ENCODE measurements at regions not wholly inside any gene's neighbourhood (a gene's known extent, or its start where the extent isn't known, plus 50 kb on each side); places are given as distances from the start of the nearest gene placed in this dataset.
"Not testable (repeated sequence)": the region's sequence is repeated elsewhere in the genome, so short reads cannot be mapped to it uniquely, and the experiment has no call there.

DNA sequence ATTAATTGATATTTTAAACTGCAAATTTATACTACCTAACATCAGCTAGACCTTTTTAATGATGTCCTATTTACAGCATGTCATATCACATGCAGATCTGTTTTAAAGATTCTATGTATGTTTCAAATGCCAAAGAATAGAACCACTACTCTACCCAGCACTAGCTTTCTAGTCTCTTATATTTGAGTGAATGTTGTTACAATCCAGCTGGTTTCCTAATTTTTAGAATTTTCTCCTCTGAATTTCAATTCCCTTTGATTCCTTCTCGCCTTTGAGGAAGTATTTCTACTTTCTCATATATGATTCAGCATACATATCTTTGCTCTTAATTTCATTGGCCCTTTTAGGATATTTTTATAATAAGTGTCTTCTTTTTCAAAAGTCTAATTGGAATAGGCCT lies 841.9 kb downstream of the TMTC2 start:
- peaks cover 0 to 2% (median 0%) of the 10 kb centered on the region in 4 donors for H3K4me1 Mint-ChIP-seq
- peaks cover 0 to 25% (median 7%) of the 10 kb centered on the region in 9 donors for H3K9me3 Mint-ChIP-seq
- no peak overlapping the region for H3K4me3 Mint-ChIP-seq
- no peaks in the 10 kb centered on the region for H3K27me3 Mint-ChIP-seq
- POLR2A ChIA-PET, result no interaction called here
- H3K27ac Mint-ChIP-seq, result no peak overlapping the region
- no peaks in the 10 kb centered on the region for H3K36me3 Mint-ChIP-seq
- DNase-seq (no peak), ATAC-seq (no peak)

DNA sequence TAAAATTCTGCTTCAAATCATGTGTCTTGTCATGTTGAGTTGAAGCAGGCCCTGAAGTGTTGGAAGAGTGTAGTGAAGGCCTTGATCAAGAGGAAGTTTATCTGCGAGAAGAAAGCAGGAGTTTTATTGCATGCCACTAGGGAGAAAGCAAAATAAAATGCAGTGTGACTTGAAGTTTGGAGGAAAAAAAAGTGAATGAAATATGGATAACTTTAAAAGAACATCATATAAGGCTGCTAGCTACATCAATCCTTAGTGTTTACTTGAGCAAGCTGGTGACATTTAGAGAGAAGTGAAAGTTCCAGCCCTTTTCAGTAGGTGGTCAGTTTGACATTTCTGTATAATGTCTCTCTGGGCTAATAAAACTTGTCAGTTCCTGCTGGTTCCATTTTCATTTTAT lies 841.1 kb downstream of the TMTC2 start:
- DNase-seq, result no peak
- no peak overlapping the region for H3K4me3 Mint-ChIP-seq
- H3K27me3 Mint-ChIP-seq, result no peaks in the 10 kb centered on the region
- peaks cover 0 to 2% (median 0%) of the 10 kb centered on the region in 4 donors for H3K4me1 Mint-ChIP-seq
- no peak for ATAC-seq
- POLR2A ChIA-PET, result no interaction called here
- H3K27ac Mint-ChIP-seq, result no peak overlapping the region
- no peaks in the 10 kb centered on the region for H3K36me3 Mint-ChIP-seq
- H3K9me3 Mint-ChIP-seq, result peaks cover 0 to 33% (median 8%) of the 10 kb centered on the region in 9 donors

DNA sequence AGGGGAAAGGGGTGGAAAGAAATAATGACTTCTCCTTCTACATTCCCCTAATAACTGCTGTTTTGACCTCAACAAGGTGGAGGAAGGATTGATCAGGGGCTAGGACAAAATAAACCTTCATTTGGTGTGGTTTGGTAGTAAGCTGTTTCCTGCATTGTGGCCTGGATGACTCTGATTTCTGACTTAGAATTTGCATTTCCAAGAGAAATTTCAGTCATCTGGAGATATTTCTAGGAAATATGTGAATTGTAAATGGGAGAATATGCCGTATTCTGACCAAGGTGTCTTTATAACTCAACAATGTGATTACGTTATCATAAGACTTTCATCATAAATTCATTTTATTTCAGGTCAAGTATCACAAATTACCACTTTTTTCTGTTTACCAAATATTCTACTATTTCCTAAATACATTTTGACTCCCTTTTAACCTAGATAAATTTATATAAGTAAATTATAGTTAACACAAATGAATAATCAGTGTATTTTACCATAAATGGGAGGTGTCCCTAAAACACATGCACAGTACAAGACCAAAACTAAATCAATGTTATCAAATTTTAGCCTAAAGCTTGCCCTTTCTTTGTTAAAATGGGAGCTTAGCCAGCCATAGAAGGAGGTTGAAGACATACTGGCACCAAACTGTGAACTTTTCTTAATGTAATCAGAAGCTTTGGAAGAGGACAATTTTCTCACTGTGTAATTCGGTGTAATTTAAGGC lies 828.8 kb downstream of the TMTC2 start:
- Mint-ChIP-seq H3K4me3 (no peak overlapping the region), H3K27me3 (no peaks in the 10 kb centered on the region), H3K36me3 (no peaks in the 10 kb centered on the region), H3K9me3 (peaks cover 0 to 5% (median 0%) of the 10 kb centered on the region in 9 donors), H3K4me1 (no peaks in the 10 kb centered on the region), H3K27ac (no peak overlapping the region)
- ATAC-seq (no peak), DNase-seq (no peak)
- POLR2A ChIA-PET, result no interaction called here

DNA sequence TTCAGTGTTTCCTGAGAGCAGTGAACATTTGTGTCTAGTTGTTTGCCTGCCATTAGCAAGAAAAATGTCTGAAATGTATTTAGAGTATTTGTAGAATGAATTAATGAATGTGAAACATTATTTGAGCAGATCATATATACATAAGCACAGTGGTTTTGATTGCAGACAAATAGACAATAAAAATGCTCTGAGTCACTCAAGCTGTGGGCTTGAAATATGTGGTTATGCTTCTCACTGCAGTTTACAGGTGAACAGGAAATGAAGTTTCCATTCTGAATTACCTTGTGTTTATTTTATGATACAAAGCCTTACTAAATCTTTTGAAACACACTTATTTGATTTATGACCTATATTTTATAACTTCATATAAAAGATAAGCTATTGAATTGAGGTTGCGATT lies 827.7 kb downstream of the TMTC2 start:
- ATAC-seq, result no peak
- POLR2A ChIA-PET, result no interaction called here
- no peak overlapping the region for H3K4me3 Mint-ChIP-seq
- DNase-seq, result no peak
- H3K27me3 Mint-ChIP-seq, result no peaks in the 10 kb centered on the region
- peaks cover 0 to 3% (median 0%) of the 10 kb centered on the region in 9 donors for H3K9me3 Mint-ChIP-seq
- no peak overlapping the region for H3K27ac Mint-ChIP-seq
- no peaks in the 10 kb centered on the region for H3K4me1 Mint-ChIP-seq
- no peaks in the 10 kb centered on the region for H3K36me3 Mint-ChIP-seq

DNA sequence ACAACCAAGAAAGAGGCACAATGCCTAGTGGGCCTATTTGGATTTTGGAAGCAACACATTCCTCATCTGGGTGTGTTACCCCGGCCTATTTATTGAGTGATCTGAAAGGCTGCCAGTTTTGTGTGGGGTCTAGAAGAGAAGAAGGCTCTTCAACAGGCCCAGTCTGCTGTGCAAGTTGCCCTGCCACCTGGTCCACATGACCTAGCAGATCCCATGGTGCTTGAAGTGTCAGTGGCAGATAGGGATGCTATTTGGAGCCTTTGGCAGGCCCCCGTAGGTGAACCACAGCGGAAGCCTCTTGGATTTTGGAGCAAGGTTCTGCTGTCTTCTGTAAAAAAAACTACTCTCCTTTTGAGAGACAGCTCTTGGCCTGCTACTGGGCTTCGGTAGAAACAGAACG lies 820.1 kb downstream of the TMTC2 start:
- no peak overlapping the region for H3K27ac Mint-ChIP-seq
- POLR2A ChIA-PET, result no interaction called here
- no peaks in the 10 kb centered on the region for H3K27me3 Mint-ChIP-seq
- H3K9me3 Mint-ChIP-seq, result peaks cover 0 to 10% (median 0%) of the 10 kb centered on the region in 9 donors
- ATAC-seq (no peak), DNase-seq (no peak)
- no peaks in the 10 kb centered on the region for H3K4me1 Mint-ChIP-seq
- no peaks in the 10 kb centered on the region for H3K36me3 Mint-ChIP-seq
- H3K4me3 Mint-ChIP-seq, result no peak overlapping the region

DNA sequence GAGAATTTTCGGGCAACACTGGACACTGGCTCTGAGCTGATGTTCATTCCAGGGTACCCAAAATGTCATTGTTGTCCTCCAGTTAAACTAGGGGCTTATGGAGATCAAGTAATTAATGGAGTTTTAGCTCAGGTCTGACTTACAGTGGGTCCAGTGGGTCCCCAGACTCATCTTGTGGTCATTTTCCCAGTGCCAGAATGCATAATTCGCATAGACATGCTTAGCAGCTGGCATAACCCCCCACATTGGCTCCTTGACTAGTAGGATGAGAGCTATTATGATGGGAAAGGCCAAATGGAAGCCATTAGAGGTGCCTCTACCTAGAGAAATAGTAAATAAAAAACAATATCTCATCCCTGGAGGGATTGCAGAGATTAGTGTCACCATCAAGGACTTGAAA lies 818.9 kb downstream of the TMTC2 start:
- POLR2A ChIA-PET, result no interaction called here
- ATAC-seq (no peak), DNase-seq (no peak)
- H3K36me3 Mint-ChIP-seq, result no peaks in the 10 kb centered on the region
- H3K9me3 Mint-ChIP-seq, result peaks cover 0 to 14% (median 3%) of the 10 kb centered on the region in 9 donors
- no peaks in the 10 kb centered on the region for H3K27me3 Mint-ChIP-seq
- no peak overlapping the region for H3K27ac Mint-ChIP-seq
- no peak overlapping the region for H3K4me3 Mint-ChIP-seq
- no peaks in the 10 kb centered on the region for H3K4me1 Mint-ChIP-seq

DNA sequence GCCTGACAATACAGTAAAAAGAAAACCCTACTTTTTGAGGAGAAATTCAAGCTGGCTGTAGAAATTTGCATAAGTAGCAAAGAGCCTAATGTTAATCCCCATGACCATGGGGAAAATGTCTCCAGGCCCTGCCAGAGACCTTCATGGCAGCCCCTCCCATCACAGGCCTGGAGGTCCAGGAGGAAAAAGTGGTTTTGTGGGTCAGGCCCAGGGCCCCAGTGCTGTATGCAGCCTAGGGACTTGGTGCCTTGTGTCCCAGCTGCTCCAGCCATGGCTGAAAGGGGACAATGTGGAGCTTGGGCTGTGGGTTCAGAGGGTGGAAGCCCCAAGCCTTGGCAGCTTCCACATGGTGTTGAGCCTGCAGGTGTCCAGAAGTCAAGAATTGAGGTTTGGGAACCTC lies 813.2 kb downstream of the TMTC2 start:
- H3K4me1 Mint-ChIP-seq, H3K4me3 Mint-ChIP-seq, ATAC-seq, H3K27ac Mint-ChIP-seq, POLR2A ChIA-PET, H3K27me3 Mint-ChIP-seq, DNase-seq, H3K36me3 Mint-ChIP-seq: not testable (repeated sequence)
- peaks cover 0 to 17% (median 11%) of the 10 kb centered on the region in 9 donors for H3K9me3 Mint-ChIP-seq

DNA sequence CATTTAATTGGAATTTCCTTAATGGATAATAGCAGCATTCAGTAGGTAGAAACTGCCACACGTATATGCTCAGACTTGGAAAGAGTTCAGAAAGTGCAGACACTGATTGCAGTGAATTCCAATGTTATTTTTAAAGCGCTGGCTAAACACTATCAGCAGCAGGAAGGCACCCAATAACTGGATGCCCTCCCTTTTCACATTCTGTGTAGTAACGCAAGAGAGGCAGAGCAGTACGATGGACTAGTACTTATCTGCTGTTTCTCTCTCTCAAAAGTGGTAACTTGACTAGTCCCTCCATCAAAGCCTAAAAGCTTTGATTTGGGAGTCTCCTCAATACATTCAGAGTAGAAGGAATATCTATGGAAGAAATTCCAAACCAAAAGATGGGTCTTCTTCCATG lies 791.0 kb downstream of the TMTC2 start:
- no peak overlapping the region for H3K27ac Mint-ChIP-seq
- POLR2A ChIA-PET, result no interaction called here
- H3K4me3 Mint-ChIP-seq, result no peak overlapping the region
- H3K9me3 Mint-ChIP-seq, result peaks cover 0 to 8% (median 3%) of the 10 kb centered on the region in 9 donors
- no peaks in the 10 kb centered on the region for H3K36me3 Mint-ChIP-seq
- DNase-seq (no peak), ATAC-seq (no peak)
- H3K4me1 Mint-ChIP-seq, result no peaks in the 10 kb centered on the region
- no peaks in the 10 kb centered on the region for H3K27me3 Mint-ChIP-seq

DNA sequence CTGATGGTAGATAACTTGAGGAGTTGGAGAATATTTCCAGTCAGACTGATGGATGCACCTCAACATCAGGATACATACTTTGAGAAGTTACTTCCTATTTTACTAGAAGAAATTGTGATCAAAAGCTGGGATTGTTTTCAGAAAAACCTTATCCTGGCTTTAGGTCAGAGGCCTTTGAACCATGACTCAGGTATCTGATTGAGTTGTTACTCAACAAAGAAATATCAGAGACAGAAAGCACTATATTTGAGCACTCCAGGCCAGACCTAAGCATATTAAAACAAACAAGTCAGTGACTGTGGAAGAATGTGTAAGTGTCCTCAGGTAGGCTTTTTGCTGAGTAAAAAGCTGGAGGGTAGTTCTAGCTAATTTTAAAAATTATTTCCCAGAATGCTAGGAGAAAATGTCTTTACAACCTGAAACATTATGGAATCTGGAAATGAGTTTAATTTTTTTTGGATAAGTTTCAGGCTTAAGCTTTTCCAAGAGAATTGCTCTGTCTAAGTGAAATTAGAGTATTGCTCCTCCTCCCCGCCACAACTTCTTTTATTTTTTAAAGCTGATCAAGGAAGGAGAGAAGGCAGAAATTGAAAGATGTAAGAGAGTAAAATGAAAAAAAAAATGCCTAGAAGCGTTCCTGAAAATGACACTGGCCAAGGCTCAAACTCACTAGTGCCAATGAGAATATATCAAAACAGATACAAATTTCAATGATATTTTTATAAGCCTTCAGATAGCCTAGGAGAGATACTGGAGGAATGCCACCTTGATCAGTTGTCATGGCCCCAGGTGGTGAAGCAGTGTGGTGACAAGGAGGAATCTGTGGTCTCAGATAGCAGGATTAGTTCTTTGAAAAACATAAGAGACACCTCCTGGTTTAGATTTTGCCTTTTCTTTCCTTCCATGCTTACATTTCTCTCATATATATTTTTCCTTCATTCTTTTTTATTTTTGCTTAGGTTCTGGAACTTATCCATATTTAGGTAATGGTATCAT lies 790.3 kb downstream of the TMTC2 start:
- POLR2A ChIA-PET, result no interaction called here
- DNase-seq, result no peak
- no peak for ATAC-seq
- Mint-ChIP-seq H3K4me1 (no peaks in the 10 kb centered on the region), H3K36me3 (no peaks in the 10 kb centered on the region), H3K27me3 (no peaks in the 10 kb centered on the region), H3K27ac (no peak overlapping the region), H3K4me3 (no peak overlapping the region), H3K9me3 (peaks cover 0 to 8% (median 0%) of the 10 kb centered on the region in 9 donors)

DNA sequence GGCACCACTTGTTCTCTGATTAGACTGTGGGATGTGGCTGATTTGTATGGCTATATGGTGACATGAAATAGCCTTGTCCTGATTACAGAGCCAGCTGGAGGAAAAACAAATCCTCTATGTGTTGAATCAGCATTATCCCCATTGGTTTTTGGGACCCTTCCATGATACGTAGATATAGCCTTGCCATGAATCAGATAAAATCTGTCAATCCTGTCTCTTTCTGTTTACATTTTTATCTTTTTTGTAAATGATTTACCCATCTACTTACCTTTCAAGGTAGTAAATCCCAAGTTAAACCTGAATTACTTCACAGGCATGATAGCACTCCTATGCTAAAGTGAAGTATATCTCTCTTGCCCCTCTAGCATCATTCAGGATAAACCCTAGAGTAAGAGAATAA lies 789.3 kb downstream of the TMTC2 start:
- H3K36me3 Mint-ChIP-seq, result no peaks in the 10 kb centered on the region
- no peak overlapping the region for H3K27ac Mint-ChIP-seq
- no peaks in the 10 kb centered on the region for H3K27me3 Mint-ChIP-seq
- H3K4me1 Mint-ChIP-seq, result no peaks in the 10 kb centered on the region
- H3K4me3 Mint-ChIP-seq, result no peak overlapping the region
- ATAC-seq (no peak), DNase-seq (no peak)
- H3K9me3 Mint-ChIP-seq, result peaks cover 0 to 8% (median 0%) of the 10 kb centered on the region in 9 donors
- POLR2A ChIA-PET, result no interaction called here

DNA sequence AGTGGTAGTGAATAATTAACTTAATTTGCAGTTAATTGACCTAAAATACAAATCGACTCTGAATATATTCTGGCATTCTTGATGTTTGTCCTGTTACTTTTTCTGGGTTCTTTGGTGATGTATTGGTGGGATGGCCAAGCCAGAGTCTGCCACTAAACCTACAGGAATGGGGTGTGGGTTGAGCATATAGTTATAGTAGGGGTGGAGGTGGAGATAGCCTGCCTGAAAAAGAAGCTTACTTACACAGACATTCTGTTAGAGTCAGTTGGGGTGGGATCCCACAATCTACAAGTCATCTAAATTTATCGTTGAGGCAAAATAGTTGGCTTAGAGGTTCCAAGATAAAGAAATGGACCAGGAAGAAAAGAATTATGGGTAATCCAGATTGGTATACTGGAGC lies 787.7 kb downstream of the TMTC2 start:
- POLR2A ChIA-PET, result no interaction called here
- ATAC-seq (no peak), DNase-seq (no peak)
- no peak overlapping the region for H3K4me3 Mint-ChIP-seq
- no peak overlapping the region for H3K27ac Mint-ChIP-seq
- H3K36me3 Mint-ChIP-seq, result no peaks in the 10 kb centered on the region
- H3K4me1 Mint-ChIP-seq, result no peaks in the 10 kb centered on the region
- no peaks in the 10 kb centered on the region for H3K27me3 Mint-ChIP-seq
- peaks cover 0 to 8% (median 0%) of the 10 kb centered on the region in 9 donors for H3K9me3 Mint-ChIP-seq

DNA sequence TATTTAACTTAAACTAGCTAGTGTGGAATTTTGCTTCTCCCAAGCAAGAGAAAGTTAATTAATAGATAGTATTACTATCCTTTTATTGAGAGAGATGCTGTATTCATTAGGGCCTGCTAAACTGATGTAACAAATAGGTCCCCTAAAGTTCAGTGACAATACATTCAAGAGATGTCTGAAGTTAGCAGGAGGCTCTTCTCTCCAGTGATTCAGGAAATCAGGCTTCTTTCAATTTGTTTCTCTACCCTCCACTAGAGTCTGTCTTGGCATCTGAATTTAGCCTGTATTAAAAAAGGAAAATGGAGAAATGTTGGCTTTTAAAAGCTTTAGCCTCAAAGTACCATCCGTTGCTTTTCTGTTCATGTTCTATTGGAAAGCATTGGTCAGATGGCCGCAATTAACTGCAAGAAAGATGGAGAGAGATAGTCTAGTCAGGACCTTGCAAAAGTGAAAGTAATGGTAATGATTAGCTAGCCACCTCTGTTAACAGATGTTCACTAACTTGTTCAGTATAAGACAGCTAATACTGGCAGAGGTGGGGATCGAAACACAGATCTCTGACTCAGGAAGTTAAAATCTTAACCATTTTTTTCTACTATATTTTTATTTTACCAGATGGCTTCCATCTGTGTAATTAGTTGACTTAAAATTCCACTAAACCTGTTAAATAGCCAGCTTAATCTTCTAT lies 786.8 kb downstream of the TMTC2 start:
- no peaks in the 10 kb centered on the region for H3K27me3 Mint-ChIP-seq
- no peaks in the 10 kb centered on the region for H3K4me1 Mint-ChIP-seq
- H3K4me3 Mint-ChIP-seq, result no peak overlapping the region
- POLR2A ChIA-PET, result no interaction called here
- DNase-seq (no peak), ATAC-seq (no peak)
- peaks cover 0 to 8% (median 0%) of the 10 kb centered on the region in 9 donors for H3K9me3 Mint-ChIP-seq
- H3K36me3 Mint-ChIP-seq, result no peaks in the 10 kb centered on the region
- no peak overlapping the region for H3K27ac Mint-ChIP-seq

DNA sequence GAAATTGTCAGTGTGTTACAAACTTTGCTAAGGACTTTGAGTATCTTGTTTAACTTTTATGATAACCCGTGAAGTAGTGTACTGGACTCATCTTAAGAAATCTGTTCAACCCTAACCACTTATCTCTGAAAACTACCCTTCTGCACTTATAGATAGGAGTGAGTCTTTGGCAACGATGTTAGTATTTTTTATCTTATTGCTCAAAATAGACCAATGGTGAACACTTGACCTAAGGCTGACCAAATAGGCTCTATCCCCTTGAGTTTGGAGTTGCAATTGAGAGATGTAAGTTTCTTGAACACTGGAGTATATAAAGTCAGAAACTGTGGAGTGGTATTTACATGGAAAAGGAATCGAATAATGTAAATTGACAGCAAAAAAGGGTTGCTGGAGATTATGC lies 786.1 kb downstream of the TMTC2 start:
- Mint-ChIP-seq H3K4me1 (no peaks in the 10 kb centered on the region), H3K27me3 (no peaks in the 10 kb centered on the region), H3K4me3 (no peak overlapping the region), H3K9me3 (peaks cover 0 to 8% (median 0%) of the 10 kb centered on the region in 9 donors), H3K27ac (no peak overlapping the region), H3K36me3 (no peaks in the 10 kb centered on the region)
- DNase-seq (no peak), ATAC-seq (no peak)
- POLR2A ChIA-PET, result no interaction called here
